H1 (cell line): ENCODE measurements at regions not wholly inside any gene's neighbourhood (a gene's known extent, or its start where the extent isn't known, plus 50 kb on each side); places are given as distances from the start of the nearest gene placed in this dataset.

ENCODE experiments used
- CTCF ChIA-PET: fragments of 300-600 bp; sonication (Branson Sonifier 250); formaldehyde crosslinking; loops from one replicate; lab custom pipeline; 2021; ENCODE audit not compliant: partially characterized antibody; lab: Charles Lee
- POLR2A ChIA-PET: fragments of 300-600 bp; sonication (Branson Sonifier 250); formaldehyde crosslinking; loops from one replicate; lab custom pipeline; 2021; ENCODE audit warnings: inconsistent platforms; ENCODE audit not compliant: partially characterized antibody; lab: Charles Lee
- DNase-seq, 2 experiments: peaks; one replicate each; pipeline versions ENCODE4 v3.0.0 to v3.0.0-alpha.2; 2010 to 2022; ENCODE audit warnings: low spot score in 2 of 2, low read depth in 1 of 2, mixed read lengths in 1 of 2
- FAIRE-seq: peaks from 2 replicates; lab custom pipeline; 2011; peaks lifted over from hg19 to GRCh38; lab: Jason Lieb, UNC
- H2AFZ ChIP-seq: 2 replicates; pipeline ENCODE4 v1.8.1; 2012; ENCODE audit warnings: low read length, inconsistent platforms
- H2AK5ac ChIP-seq: 2 replicates; pipeline ENCODE4 v1.6.1; 2013; ENCODE audit warnings: low read depth, low read length
- H2BK120ac ChIP-seq: replicated peaks from 2 replicates; pipeline ENCODE3; 2013; ENCODE audit warnings: low read depth, low read length, inconsistent platforms
- H2BK12ac ChIP-seq: 2 replicates; pipeline ENCODE4 v1.6.1; 2013; ENCODE audit warnings: low read depth, low read length
- H2BK15ac ChIP-seq: 2 replicates; pipeline ENCODE4 v1.6.1; 2013; ENCODE audit warnings: low read length
- H2BK20ac ChIP-seq: 2 replicates; pipeline ENCODE4 v1.6.1; 2013; ENCODE audit warnings: low read length
- H2BK5ac ChIP-seq: 2 replicates; pipeline ENCODE4 v1.6.1; 2013; ENCODE audit warnings: low read depth, low read length
- H3K14ac ChIP-seq: 2 replicates; pipeline ENCODE4 v1.6.1; 2013; ENCODE audit warnings: inconsistent platforms; ENCODE audit not compliant: insufficient read length
- H3K18ac ChIP-seq: 2 replicates; pipeline ENCODE4 v1.6.1; 2013; ENCODE audit warnings: low read length; ENCODE audit errors: extremely low read depth
- H3K23ac ChIP-seq: 2 replicates; pipeline ENCODE4 v1.6.1; 2013; ENCODE audit warnings: inconsistent platforms; ENCODE audit not compliant: insufficient read length
- H3K23me2 ChIP-seq: 2 replicates; pipeline ENCODE4 v1.6.1; 2013; ENCODE audit warnings: low read depth, low read length
- H3K27ac ChIP-seq: 2 replicates; pipeline ENCODE4 v1.6.1; 2011; ENCODE audit warnings: low read depth, low read length, inconsistent platforms
- H3K27me3 ChIP-seq, 4 experiments: replicated peaks in 1 of 4; 1 replicate in 1 of 4; 2 replicates in 3 of 4; pipeline versions ENCODE4 v1.6.1 to v1.8.1; 2011 to 2013; ENCODE audit warnings: low read length in 3 of 4, mild to moderate bottlenecking in 3 of 4, inconsistent platforms in 2 of 4, mixed read lengths in 2 of 4, moderate library complexity in 1 of 4; ENCODE audit not compliant: control insufficient read depth in 3 of 4, insufficient read depth in 3 of 4; ENCODE audit errors: extremely low read depth in 1 of 4
- H3K36me3 ChIP-seq, 4 experiments: 2 replicates each; pipeline versions ENCODE4 v1.6.1 to v1.8.1; 2011 to 2013; ENCODE audit warnings: mild to moderate bottlenecking in 4 of 4, low read length in 3 of 4, moderate library complexity in 2 of 4, control low read depth in 1 of 4, inconsistent platforms in 1 of 4; ENCODE audit not compliant: insufficient read depth in 4 of 4, control insufficient read depth in 2 of 4
- H3K4ac ChIP-seq: replicated peaks from 2 replicates; pipeline ENCODE3; 2013; ENCODE audit warnings: low read length, low read depth, mixed read lengths, inconsistent platforms; ENCODE audit not compliant: insufficient read length
- H3K4me1 ChIP-seq, 4 experiments: replicated peaks in 1 of 4; 1 replicate in 1 of 4; 2 replicates in 3 of 4; pipeline versions ENCODE4 v1.6.1 to v1.8.1; 2011 to 2013; ENCODE audit warnings: low read length in 3 of 4, inconsistent platforms in 2 of 4, mixed read lengths in 1 of 4; ENCODE audit not compliant: insufficient read depth in 4 of 4, control insufficient read depth in 3 of 4
- H3K4me2 ChIP-seq, 2 experiments: 2 replicates each; pipeline versions ENCODE4 v1.6.1 to v1.8.1; 2011 to 2013; ENCODE audit warnings: low read depth in 2 of 2, low read length in 2 of 2, control low read depth in 1 of 2, inconsistent platforms in 1 of 2, mild to moderate bottlenecking in 1 of 2; ENCODE audit not compliant: insufficient read depth in 1 of 2
- H3K4me3 ChIP-seq, 4 experiments: fragments of 200-600, 300-600 bp in 1 of 4; sonication (generic), shearing (Covaris generic), sonication (Bioruptor Twin) in 1 of 4; 2 replicates each; pipeline versions ENCODE4 v1.5.1 to v1.8.1; 2011 to 2016; ENCODE audit warnings: low read length in 4 of 4, low read depth in 3 of 4, control low read depth in 2 of 4, inconsistent platforms in 2 of 4, mild to moderate bottlenecking in 2 of 4, mixed read lengths in 1 of 4, moderate library complexity in 1 of 4; ENCODE audit not compliant: insufficient read depth in 2 of 4; ENCODE audit errors: extremely low read depth in 1 of 4
- H3K56ac ChIP-seq: replicated peaks from 2 replicates; pipeline ENCODE3; 2013; ENCODE audit warnings: low read depth, mild to moderate bottlenecking, mixed read lengths, low read length, inconsistent platforms; ENCODE audit not compliant: insufficient read length
- H3K79me1 ChIP-seq: 2 replicates; pipeline ENCODE4 v1.6.1; 2013; ENCODE audit warnings: low read depth, low read length, control low read depth
- H3K79me2 ChIP-seq, 2 experiments: 2 replicates each; pipeline versions ENCODE4 v1.6.1 to v1.8.1; 2012 to 2013; ENCODE audit warnings: low read length in 2 of 2, mild to moderate bottlenecking in 2 of 2, inconsistent platforms in 1 of 2; ENCODE audit not compliant: insufficient read depth in 2 of 2, control insufficient read depth in 1 of 2
- H3K9ac ChIP-seq, 4 experiments: replicated peaks in 1 of 4; 1 replicate in 1 of 4; 2 replicates in 3 of 4; pipeline versions ENCODE4 v1.6.1 to v1.8.1; 2011 to 2013; ENCODE audit warnings: low read depth in 3 of 4, low read length in 3 of 4, control low read depth in 2 of 4, mild to moderate bottlenecking in 2 of 4, moderate library complexity in 2 of 4, inconsistent platforms in 1 of 4; ENCODE audit errors: extremely low read depth in 1 of 4
- H3K9me3 ChIP-seq, 2 experiments: 2 replicates each; pipeline versions ENCODE4 v1.6.1 to v1.8.1; 2012 to 2013; ENCODE audit warnings: mild to moderate bottlenecking in 2 of 2, moderate library complexity in 2 of 2, control low read depth in 1 of 2, inconsistent platforms in 1 of 2, low read depth in 1 of 2, low read length in 1 of 2, mixed read lengths in 1 of 2; ENCODE audit not compliant: insufficient read depth in 2 of 2
- H4K20me1 ChIP-seq, 2 experiments: replicated peaks in 1 of 2; 2 replicates each; pipeline versions ENCODE3 to v1.8.1; 2011 to 2013; ENCODE audit warnings: inconsistent platforms in 2 of 2, low read length in 2 of 2, mild to moderate bottlenecking in 1 of 2; ENCODE audit not compliant: insufficient read depth in 2 of 2, control insufficient read depth in 1 of 2
- H4K5ac ChIP-seq: 2 replicates; pipeline ENCODE4 v1.6.1; 2013; ENCODE audit warnings: low read length, low read depth, mixed read lengths, inconsistent platforms; ENCODE audit not compliant: insufficient read length
- H4K8ac ChIP-seq: 2 replicates; pipeline ENCODE4 v1.8.0; 2013; ENCODE audit warnings: mild to moderate bottlenecking, moderate library complexity, low read length, inconsistent platforms; ENCODE audit not compliant: insufficient read depth; ENCODE audit errors: extremely low read depth
- H4K91ac ChIP-seq: replicated peaks from 2 replicates; pipeline ENCODE3; 2013; ENCODE audit warnings: low read length, mixed read lengths, inconsistent platforms; ENCODE audit not compliant: insufficient read length
- BACH1 ChIP-seq: IDR thresholded peaks from 2 replicates; pipeline ENCODE4 v1.6.1; 2012; ENCODE audit warnings: low read length, improper control_type of control experiment
- NRF1 ChIP-seq: IDR thresholded peaks from 2 replicates; pipeline ENCODE4 v1.6.1; 2011; ENCODE audit warnings: mild to moderate bottlenecking, low read depth, low read length, improper control_type of control experiment
- POLR2A ChIP-seq, 2 experiments: IDR thresholded peaks; 1 replicate in 1 of 2; 2 replicates in 1 of 2; pipeline ENCODE4 v1.6.1; 2011; ENCODE audit warnings: low read depth in 2 of 2, low read length in 2 of 2, mild to moderate bottlenecking in 2 of 2; ENCODE audit errors: control extremely low read depth in 1 of 2
- WGBS, 2 experiments: shearing (Covaris generic) in 1 of 2; methylation state at CpG; one replicate each; pipeline versions ENCODE4 v1.1.6 to v1.1.7; 2013 to 2015; ENCODE audit warnings: low lambda C conversion rate in 2 of 2, mixed read lengths in 2 of 2, inconsistent platforms in 1 of 2, low coverage in 1 of 2, missing lambda C conversion rate in 1 of 2; ENCODE audit not compliant: insufficient replicate concordance in 2 of 2, insufficient coverage in 1 of 2, insufficient read length in 1 of 2; ENCODE audit errors: extremely low coverage in 1 of 2, missing lambda C conversion rate in 1 of 2; 5-methylcytosine and 5-hydroxymethylcytosine counted together

- no peak overlapping the region for H3K14ac ChIP-seq
- FAIRE-seq, result no peak
Observed at GRCh38 chr2:239715202-239715601, 309.9 kb downstream of the NDUFA10 start.

More at GRCh38 chr2:239715202-239715601, 309.9 kb downstream of the NDUFA10 start:
- WGBS, 2 experiments, result 91% methylated on average over 7 of the region's 9 CpGs; no CpG with 5 or more reads in 1 of the 2 experiments
- peaks cover 0 to 2% of the 10 kb centered on the region in 2 experiments for H4K20me1 ChIP-seq
- no peak overlapping the region for H3K4me2 ChIP-seq
- H3K79me1 ChIP-seq, result no peaks in the 10 kb centered on the region
- H3K56ac ChIP-seq, result no peak overlapping the region
- H4K91ac ChIP-seq, result no peak overlapping the region
- H3K4me1 ChIP-seq, result peaks cover 0 to 2% (median 0%) of the 10 kb centered on the region in 4 experiments; a peak in 1 of 7 replicates
- H3K27me3 ChIP-seq, result no peaks in the 10 kb centered on the region
- ChIA-PET POLR2A (no interaction called here), CTCF (no interaction called here)
- TF ChIP-seq NRF1, result no peak
- TF ChIP-seq POLR2A (IDR thresholded peaks at IDR 0.05; ENCODE audit: control extremely low read depth in 1 of 2, low read depth in 2 of 2, low read length in 2 of 2), result no peak
- TF ChIP-seq BACH1, result no peak
- no peaks in the 10 kb centered on the region; a peak in 1 of 8 replicates for H3K36me3 ChIP-seq
- no peak overlapping the region for H2AFZ ChIP-seq
- H4K5ac ChIP-seq, result no peak overlapping the region
- no peak overlapping the region for H3K27ac ChIP-seq
- peaks cover 2% of the 10 kb centered on the region; the same call in 1 of the 2 replicates for H3K23me2 ChIP-seq
- no peak overlapping the region for H2BK5ac ChIP-seq
- H3K9me3 ChIP-seq, result peaks cover 26 to 28% of the 10 kb centered on the region in 2 experiments
- no peak overlapping the region for H2AK5ac ChIP-seq
- no peak for DNase-seq
- no peak overlapping the region for H3K23ac ChIP-seq
- 0 out of 2 replicates have a peak overlapping the region, but pooled peaks have one; percentile 11 for H4K8ac ChIP-seq
- no peaks in the 10 kb centered on the region for H3K79me2 ChIP-seq
- no peak overlapping the region for H2BK120ac ChIP-seq
- H3K4me3 ChIP-seq, result no peak overlapping the region
- H2BK15ac ChIP-seq, result no peak overlapping the region
- H3K9ac ChIP-seq, result no peak overlapping the region
- no peak overlapping the region for H3K4ac ChIP-seq
- no peak overlapping the region for H2BK12ac ChIP-seq
- H2BK20ac ChIP-seq, result no peak overlapping the region
- no peak overlapping the region for H3K18ac ChIP-seq
